ENCODE measurements at regions not wholly inside any gene's neighbourhood (a gene's known extent, or its start where the extent isn't known, plus 50 kb on each side); places are given as distances from the start of the nearest gene placed in this dataset.
"Not testable (repeated sequence)": the region's sequence is repeated elsewhere in the genome, so short reads cannot be mapped to it uniquely, and the experiment has no call there.

GRCh38 chr18:43367895-43368294 is 90.6 kb upstream of the SYT4 start:
- DNase-seq: no peak
- Mint-ChIP-seq H3K9me3 (no peaks in the 10 kb centered on the region), H3K4me3 (no peak overlapping the region), H3K27ac (no peak overlapping the region), H3K27me3 (ENCODE audit: insufficient read depth) (no peaks in the 10 kb centered on the region), H3K36me3 (ENCODE audit: low read depth) (no peaks in the 10 kb centered on the region), H3K4me1 (no peaks in the 10 kb centered on the region)
- no peak for TF ChIP-seq CTCF (conservative IDR thresholded peaks at IDR 0.05)
- WGBS, 2 experiments (ENCODE audit: insufficient coverage in 1 of 2, insufficient read length in 1 of 2): 67 to 73% methylated on average over 2 of the region's 2 CpGs
- Histone ChIP-seq H3K27me3 (ENCODE audit: control insufficient read depth, insufficient read depth, low read length, poor library complexity, severe bottlenecking) (no peaks in the 10 kb centered on the region), H3K9ac (ENCODE audit: extremely low read depth, low read length, poor library complexity, severe bottlenecking) (no peak overlapping the region), H3K4me1 (ENCODE audit: control insufficient read depth, insufficient read depth, low read length) (no peaks in the 10 kb centered on the region), H3K9me3 (ENCODE audit: control insufficient read depth, low read length) (no peaks in the 10 kb centered on the region), H3K36me3 (ENCODE audit: control insufficient read depth, insufficient read depth, low read length) (no peaks in the 10 kb centered on the region), H3K27ac (ENCODE audit: low read depth, low read length) (no peak overlapping the region), H3K4me3 (ENCODE audit: low read length) (no peak overlapping the region)

- H3K27ac Mint-ChIP-seq; H3K4me3 Mint-ChIP-seq; H3K9me3 ChIP-seq (ENCODE audit: control insufficient read depth, low read length); H3K4me1 Mint-ChIP-seq; H3K9me3 Mint-ChIP-seq; H3K27ac ChIP-seq (ENCODE audit: low read depth, low read length); H3K36me3 ChIP-seq (ENCODE audit: control insufficient read depth, insufficient read depth, low read length); H3K9ac ChIP-seq (ENCODE audit: extremely low read depth, low read length, poor library complexity, severe bottlenecking); H3K36me3 Mint-ChIP-seq (ENCODE audit: low read depth); H3K27me3 Mint-ChIP-seq (ENCODE audit: insufficient read depth); H3K27me3 ChIP-seq (ENCODE audit: control insufficient read depth, insufficient read depth, low read length, poor library complexity, severe bottlenecking); H3K4me3 ChIP-seq (ENCODE audit: low read length); DNase-seq; H3K4me1 ChIP-seq (ENCODE audit: control insufficient read depth, insufficient read depth, low read length): not testable (repeated sequence)
- WGBS, 2 experiments (ENCODE audit: insufficient coverage in 1 of 2, insufficient read length in 1 of 2): 85 to 93% methylated on average over 5 of the region's 5 CpGs
These were observed 92.0 kb upstream of the SYT4 start for GRCh38 chr18:43369311-43369710.

- Histone ChIP-seq H3K27ac (ENCODE audit: low read depth, low read length) (no peak overlapping the region), H3K27me3 (ENCODE audit: control insufficient read depth, insufficient read depth, low read length, poor library complexity, severe bottlenecking) (no peaks in the 10 kb centered on the region), H3K9me3 (ENCODE audit: control insufficient read depth, low read length) (no peaks in the 10 kb centered on the region), H3K4me3 (ENCODE audit: low read length) (no peak overlapping the region), H3K4me1 (ENCODE audit: control insufficient read depth, insufficient read depth, low read length) (no peaks in the 10 kb centered on the region), H3K9ac (ENCODE audit: extremely low read depth, low read length, poor library complexity, severe bottlenecking) (no peak overlapping the region), H3K36me3 (ENCODE audit: control insufficient read depth, insufficient read depth, low read length) (no peaks in the 10 kb centered on the region)
- 98 to 100% methylated on average over 1 of the region's 1 CpG for WGBS, 2 experiments (ENCODE audit: insufficient coverage in 1 of 2, insufficient read length in 1 of 2)
- Mint-ChIP-seq H3K4me1 (no peaks in the 10 kb centered on the region), H3K27me3 (ENCODE audit: insufficient read depth) (no peaks in the 10 kb centered on the region), H3K4me3 (no peak overlapping the region), H3K36me3 (ENCODE audit: low read depth) (no peaks in the 10 kb centered on the region), H3K9me3 (no peaks in the 10 kb centered on the region), H3K27ac (no peak overlapping the region)
- no peak for TF ChIP-seq CTCF (conservative IDR thresholded peaks at IDR 0.05)
- no peak for DNase-seq
These were observed 95.5 kb upstream of the SYT4 start for GRCh38 chr18:43372773-43373172.

GRCh38 chr18:43380104-43380672 is 102.9 kb upstream of the SYT4 start:
- Histone ChIP-seq H3K4me1 (ENCODE audit: control insufficient read depth, insufficient read depth, low read length) (peaks cover 5% of the 10 kb centered on the region), H3K9me3 (ENCODE audit: control insufficient read depth, low read length) (no peaks in the 10 kb centered on the region), H3K27ac (ENCODE audit: low read depth, low read length) (no peak overlapping the region), H3K9ac (ENCODE audit: extremely low read depth, low read length, poor library complexity, severe bottlenecking) (no peak overlapping the region), H3K36me3 (ENCODE audit: control insufficient read depth, insufficient read depth, low read length) (no peaks in the 10 kb centered on the region), H3K4me3 (ENCODE audit: low read length) (no peak overlapping the region), H3K27me3 (ENCODE audit: control insufficient read depth, insufficient read depth, low read length, poor library complexity, severe bottlenecking) (no peaks in the 10 kb centered on the region)
- H3K4me1 Mint-ChIP-seq: peaks cover 2% of the 10 kb centered on the region
- no peaks in the 10 kb centered on the region for H3K9me3 Mint-ChIP-seq
- no peak for TF ChIP-seq CTCF (conservative IDR thresholded peaks at IDR 0.05)
- H3K27me3 Mint-ChIP-seq (ENCODE audit: insufficient read depth): no peaks in the 10 kb centered on the region
- 91 to 92% methylated on average over 3 to 4 of the region's 4 CpGs for WGBS, 2 experiments (ENCODE audit: insufficient coverage in 1 of 2, insufficient read length in 1 of 2)
- H3K4me3 Mint-ChIP-seq: no peak overlapping the region
- no peak for DNase-seq
- no peaks in the 10 kb centered on the region for H3K36me3 Mint-ChIP-seq (ENCODE audit: low read depth)
- no peak overlapping the region for H3K27ac Mint-ChIP-seq

Measured in endodermal cell (in vitro differentiated cells).